OCI-M2 (cell line): ENCODE measurements at regions not wholly inside any gene's neighbourhood (a gene's known extent, or its start where the extent isn't known, plus 50 kb on each side); places are given as distances from the start of the nearest gene placed in this dataset.

ENCODE experiments used
- DNase-seq: peaks from one replicate; lab custom pipeline; 2025; ENCODE audit not compliant: unreplicated experiment; lab: John Stamatoyannopoulos, UW

DNA sequence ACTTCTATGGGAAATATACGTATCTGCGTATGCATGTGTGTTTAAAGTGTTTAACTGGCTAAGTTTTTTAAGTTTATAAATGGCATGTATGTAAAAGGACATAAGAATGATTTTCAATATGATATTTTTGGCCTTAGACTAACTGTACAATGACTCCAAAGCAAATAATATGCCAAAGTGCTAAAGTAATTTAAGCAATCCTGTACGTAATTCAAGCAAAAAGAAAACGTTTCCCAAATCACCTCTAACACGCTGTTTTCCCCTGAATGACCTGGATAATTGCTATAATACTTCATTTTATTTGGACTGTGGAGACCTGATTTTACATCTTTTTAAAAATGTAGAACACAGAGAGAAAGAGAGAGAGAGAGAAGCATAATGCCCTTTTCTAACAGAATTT lies 183.0 kb upstream of the HAND2 start:
- no peak for DNase-seq

- DNase-seq, result no peak
These were observed 177.8 kb upstream of the HAND2 start for GRCh38 chr4:173707658-173708419.

DNA sequence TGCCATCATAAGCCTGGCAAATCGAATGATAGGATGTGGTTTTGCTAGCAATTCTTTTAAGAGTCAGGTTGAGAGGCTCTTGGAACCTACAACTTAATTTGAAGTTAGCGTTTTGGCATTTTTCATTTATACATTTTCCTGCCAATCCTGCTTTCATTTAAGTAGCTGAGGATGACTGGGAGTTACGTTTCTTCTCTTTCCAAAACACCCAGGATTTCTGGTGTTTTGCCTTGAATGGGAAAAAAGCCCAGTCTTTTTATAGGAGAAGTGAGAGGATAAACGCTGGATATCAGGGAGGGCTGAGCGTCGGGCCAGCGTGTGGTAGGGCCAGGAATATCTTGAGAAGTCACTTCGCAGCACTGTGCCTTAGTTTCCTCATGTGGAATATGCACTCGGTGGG lies 174.2 kb upstream of the HAND2 start:
- DNase-seq, result no peak

DNA sequence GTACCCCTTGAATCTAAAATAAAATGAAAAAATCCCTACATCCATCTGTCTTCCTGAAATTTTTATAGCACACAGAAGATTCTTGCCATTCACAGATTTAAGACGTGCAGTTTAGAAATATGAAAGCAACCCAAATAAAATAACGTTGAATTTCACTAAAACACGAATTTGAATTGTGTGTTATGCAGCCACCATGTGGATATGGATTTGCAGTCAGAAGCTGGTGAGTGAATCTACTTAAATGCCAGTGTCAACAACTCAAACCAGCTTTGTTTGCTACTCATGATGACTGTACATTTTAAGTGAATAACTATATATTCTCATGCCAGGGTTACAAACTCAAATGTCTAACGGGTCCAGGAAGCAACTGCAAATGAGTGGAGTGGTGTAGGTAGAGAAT lies 173.0 kb upstream of the HAND2 start:
- no peak for DNase-seq

DNA sequence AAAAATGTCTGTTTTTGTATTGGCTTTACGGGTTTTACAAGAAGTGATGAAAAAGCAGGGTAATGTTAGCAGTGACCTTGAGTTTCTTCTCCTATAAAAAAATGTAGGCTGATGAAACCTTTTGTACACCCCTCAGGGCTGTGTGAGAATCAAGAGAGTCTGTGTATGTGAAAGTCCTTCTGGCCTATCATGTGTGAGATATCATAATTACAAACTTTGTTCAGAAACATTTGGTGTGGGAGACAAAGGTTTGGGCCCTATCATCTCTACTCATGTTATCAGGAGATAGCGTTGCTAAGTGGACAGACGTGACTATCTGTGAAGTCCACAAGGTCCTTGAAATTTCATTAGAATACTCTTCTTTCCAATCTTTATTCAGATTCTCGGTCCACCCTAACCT lies 170.6 kb upstream of the HAND2 start:
- DNase-seq, result no peak

- DNase-seq, result no peak
These were observed 169.9 kb upstream of the HAND2 start for GRCh38 chr4:173699841-173700475.

GRCh38 chr4:173698557-173699262 lies 168.7 kb upstream of the HAND2 start:
- no peak for DNase-seq

DNA sequence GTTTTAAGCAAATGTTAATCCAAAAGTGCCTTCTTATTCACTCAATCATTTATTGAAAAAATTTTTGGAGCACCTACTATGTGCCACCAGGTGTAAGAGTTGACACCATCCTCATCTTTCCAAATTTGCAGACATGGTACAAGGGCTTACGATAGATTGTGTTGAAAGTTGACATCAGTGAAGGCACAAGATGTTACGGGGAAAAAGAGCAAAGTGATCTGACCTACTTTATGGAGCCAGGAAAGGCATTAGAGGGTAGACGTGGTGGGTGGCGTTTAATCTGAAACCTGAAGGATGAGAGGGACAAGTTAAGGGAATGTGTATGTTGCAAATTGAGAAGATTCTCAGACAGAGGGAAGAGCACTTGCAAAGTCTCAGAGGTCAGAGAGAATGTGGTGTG lies 167.8 kb upstream of the HAND2 start:
- DNase-seq, result no peak

DNA sequence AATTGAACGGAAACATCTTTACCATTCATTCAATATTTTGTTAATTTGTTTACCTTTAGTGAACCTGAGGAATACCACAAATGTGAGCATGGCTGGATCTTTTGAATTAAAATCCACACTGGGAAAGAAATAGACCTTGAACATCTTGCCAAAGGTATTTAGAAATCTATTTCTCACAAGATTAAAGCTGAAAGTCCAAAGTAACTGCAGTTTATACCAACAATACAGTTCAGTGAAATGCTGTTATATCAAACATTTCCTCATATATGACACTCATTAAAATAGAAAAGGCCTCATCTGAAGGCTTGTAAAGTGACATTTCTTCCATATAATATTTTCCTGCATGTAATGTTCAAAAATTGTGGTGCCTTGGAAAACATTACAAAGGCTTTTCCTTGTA lies 166.5 kb upstream of the HAND2 start:
- DNase-seq, result no peak

DNA sequence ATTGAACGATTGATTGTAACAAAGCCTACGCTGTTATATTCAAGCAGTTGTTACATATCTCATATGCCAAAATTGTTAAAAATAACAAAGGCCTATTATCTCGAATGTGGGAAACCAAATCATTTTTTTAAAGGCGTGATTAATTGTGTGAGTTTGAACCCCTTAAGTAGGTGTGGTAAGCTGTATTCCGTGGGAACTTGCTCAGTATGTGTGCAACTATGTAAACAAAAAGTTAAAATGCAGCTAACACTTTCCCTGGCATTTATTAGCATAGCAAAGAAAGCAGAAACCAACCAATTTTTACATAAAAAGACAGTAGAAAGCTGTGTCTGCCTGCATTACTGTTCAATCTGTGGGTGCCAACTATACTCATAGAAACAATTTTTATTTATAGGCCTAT lies 166.0 kb upstream of the HAND2 start:
- DNase-seq, result no peak

- DNase-seq, result no peak
These were observed 155.8 kb upstream of the HAND2 start for GRCh38 chr4:173685831-173686210.

- DNase-seq, result no peak
These were observed 155.3 kb upstream of the HAND2 start for GRCh38 chr4:173685165-173685830.

DNA sequence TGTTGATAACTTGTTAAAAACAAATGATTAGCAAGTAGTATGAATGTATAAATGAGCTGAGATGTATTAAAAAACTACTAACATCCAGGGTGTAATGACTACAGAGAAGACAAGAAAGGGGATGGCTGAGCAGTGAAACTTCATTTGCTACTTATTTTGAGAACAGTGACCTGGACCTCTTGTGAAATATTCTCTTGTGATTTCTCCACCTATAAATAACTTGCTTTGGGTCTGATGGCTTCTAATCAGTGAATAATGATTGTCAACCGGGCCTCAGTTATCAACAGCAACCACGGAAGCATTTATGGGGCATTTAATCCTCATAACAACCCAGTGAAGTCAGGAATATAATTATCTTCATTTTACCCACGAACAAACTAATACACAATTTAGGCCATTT lies 154.2 kb upstream of the HAND2 start:
- no peak for DNase-seq

DNA sequence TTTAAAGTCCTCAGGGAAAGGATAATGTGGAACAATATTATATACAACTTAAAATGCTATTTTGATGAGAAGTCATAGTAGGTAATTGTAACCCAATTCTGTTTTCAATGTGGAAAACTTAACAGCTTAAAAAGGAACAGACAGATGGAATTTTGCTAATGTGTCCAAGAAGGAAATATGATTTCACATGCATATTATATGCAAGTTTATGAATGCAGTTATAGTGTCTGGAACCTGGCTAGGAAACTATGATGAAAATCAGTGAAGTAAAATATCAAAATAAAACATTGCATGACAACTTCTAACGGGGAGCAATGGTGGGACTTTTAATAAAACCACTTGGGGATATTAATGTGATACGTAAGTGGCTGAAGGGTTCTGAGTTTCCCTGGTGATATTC lies 152.6 kb upstream of the HAND2 start:
- DNase-seq, result no peak

- DNase-seq, result no peak
These were observed 150.2 kb upstream of the HAND2 start for GRCh38 chr4:173680278-173680677.

GRCh38 chr4:173675446-173675845 lies 145.4 kb upstream of the HAND2 start:
- DNase-seq, result no peak

DNA sequence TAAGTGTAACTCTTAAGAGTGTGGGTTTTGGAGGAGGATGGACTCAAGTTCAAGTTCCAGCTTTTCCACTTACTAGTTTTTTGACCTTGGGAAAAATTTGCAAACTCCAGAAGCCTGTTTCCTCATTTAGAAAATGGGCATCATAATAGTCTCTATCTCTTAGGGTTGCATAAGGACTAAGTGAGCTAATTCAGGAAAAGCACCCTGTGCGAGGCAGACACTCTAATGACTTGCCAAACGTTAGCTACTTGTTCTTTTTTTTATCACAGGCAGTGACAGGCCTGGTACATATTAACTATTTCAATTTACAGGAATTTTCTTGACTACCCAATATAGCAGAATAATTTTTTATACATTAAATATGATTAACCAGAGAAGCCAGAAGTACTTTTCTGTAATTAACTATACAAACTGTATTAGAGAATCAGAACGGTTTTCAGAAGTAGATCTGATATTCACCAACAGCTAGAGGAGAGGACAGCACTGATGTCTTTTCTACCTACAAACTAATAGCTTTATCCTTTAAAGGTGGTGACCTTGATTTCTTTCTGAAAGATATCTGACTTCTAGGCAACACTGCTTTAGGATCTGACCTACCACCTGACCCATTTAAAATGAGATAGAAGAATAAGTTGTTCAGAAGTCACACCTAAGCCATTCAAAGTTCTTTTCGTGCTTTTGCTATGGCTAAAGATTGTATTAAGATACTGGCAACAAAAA lies 139.6 kb upstream of the HAND2 start:
- no peak for DNase-seq

DNA sequence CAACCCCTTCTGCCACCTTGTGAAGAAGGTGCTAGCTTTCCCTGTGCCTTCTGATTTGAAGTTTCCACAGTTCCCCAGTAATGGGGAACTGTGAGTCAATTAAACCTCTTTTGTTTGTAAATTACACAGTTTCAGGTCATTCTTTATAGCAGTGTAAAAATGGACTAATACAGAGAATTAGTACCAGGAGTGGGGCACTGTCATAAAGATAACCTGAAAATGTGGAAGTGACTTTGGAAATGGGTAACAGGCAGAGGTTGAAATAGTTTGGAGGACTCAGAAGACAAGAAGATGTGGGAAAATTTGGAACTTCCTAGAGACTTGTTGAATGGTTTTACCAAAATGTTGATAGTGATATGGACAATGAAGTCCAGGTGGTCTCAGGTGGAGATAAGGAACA lies 131.0 kb upstream of the HAND2 start:
- no peak for DNase-seq

- DNase-seq, result no peak
These were observed 126.9 kb upstream of the HAND2 start for GRCh38 chr4:173656898-173657297.

DNA sequence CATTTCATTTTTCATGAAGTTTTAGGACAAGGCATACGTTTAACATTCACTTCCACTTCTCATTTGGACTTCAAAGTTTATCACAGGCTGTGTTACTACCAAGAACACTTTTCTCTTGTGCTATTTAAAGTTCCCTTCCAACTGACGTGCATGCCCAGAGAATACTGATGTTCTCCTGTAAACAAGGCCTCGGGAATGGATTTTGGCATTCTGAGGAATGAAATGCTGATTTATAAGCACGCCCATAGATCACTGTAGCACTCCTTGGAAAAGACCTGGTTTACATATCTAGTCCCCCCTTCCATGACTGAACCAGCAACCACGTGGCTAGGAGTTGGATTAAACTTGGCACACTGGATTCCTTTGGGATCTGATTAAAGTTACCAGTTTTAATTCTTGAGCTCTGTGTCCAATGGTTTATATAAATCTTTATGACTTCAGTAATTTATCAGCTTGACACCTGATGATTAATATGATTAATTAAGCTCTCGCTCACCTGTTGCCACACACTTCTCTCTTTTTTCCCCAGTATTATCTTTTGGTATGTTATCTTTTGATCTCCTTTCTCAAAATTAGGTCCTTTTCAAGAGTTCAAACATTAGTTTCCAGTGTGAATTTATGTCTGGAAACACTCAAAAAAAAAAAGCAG lies 122.4 kb upstream of the HAND2 start:
- DNase-seq, result no peak
